ENCODE measurements at regions not wholly inside any gene's neighbourhood (a gene's known extent, or its start where the extent isn't known, plus 50 kb on each side); places are given as distances from the start of the nearest gene placed in this dataset.
"Not testable (repeated sequence)": the region's sequence is repeated elsewhere in the genome, so short reads cannot be mapped to it uniquely, and the experiment has no call there.

DNA sequence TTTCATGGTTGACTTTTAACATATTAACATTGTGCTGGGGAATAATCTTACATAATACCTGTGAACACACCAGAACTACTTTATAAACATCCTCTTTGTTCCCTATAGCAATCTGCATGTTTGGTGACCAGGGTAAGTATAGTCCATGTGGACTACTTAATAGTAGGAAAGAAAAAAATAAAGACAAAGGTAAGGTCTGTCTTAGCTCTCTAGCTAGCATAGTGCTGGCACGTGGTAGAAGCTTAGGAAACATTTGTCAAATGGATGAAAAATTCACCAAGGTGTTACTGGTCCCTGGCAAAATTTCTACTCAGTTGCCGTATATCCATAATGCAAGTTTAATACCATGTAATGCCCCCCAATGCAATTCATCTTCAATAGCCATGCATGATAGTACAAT is 78.6 kb upstream of the ABCA1 start:
- Histone ChIP-seq H3K4me3 (ENCODE audit: low read depth, low read length) (no peak overlapping the region), H3K27ac (no peak overlapping the region), H3K9me3 (ENCODE audit: severe bottlenecking) (no peaks in the 10 kb centered on the region), H3K27me3 (ENCODE audit: insufficient read depth, low read depth, severe bottlenecking) (no peaks in the 10 kb centered on the region), H3K36me3 (no peaks in the 10 kb centered on the region)
- no peak for DNase-seq
- TF ChIP-seq, protein P1, sequence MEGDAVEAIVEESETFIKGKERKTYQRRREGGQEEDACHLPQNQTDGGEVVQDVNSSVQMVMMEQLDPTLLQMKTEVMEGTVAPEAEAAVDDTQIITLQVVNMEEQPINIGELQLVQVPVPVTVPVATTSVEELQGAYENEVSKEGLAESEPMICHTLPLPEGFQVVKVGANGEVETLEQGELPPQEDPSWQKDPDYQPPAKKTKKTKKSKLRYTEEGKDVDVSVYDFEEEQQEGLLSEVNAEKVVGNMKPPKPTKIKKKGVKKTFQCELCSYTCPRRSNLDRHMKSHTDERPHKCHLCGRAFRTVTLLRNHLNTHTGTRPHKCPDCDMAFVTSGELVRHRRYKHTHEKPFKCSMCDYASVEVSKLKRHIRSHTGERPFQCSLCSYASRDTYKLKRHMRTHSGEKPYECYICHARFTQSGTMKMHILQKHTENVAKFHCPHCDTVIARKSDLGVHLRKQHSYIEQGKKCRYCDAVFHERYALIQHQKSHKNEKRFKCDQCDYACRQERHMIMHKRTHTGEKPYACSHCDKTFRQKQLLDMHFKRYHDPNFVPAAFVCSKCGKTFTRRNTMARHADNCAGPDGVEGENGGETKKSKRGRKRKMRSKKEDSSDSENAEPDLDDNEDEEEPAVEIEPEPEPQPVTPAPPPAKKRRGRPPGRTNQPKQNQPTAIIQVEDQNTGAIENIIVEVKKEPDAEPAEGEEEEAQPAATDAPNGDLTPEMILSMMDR (IDR thresholded peaks at IDR 0.05; ENCODE audit: low read depth, low read length), result no peak

DNA sequence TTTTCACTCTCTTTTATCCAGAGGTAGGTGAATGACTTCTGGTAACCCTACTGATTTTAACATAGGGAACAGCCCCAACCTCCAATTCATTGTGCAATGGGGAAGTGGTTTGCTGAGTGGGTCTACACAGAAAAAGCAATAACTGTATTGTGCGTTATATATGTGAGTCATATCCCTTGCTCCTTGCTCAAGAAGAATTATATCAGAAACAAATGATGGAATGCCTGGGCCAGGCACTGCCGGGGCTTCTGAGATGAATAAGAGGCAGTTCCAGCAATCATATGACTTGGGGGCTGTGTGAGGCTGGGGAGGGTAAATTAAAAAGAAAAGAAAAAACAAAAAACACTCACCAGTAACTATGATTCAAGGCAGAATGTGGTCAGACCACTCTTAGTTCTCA is 79.2 kb upstream of the ABCA1 start:
- no peak for DNase-seq
- Histone ChIP-seq H3K36me3 (no peaks in the 10 kb centered on the region), H3K4me3 (ENCODE audit: low read depth, low read length) (no peak overlapping the region), H3K9me3 (ENCODE audit: severe bottlenecking) (no peaks in the 10 kb centered on the region), H3K27ac (no peak overlapping the region), H3K27me3 (ENCODE audit: insufficient read depth, low read depth, severe bottlenecking) (no peaks in the 10 kb centered on the region)
- TF ChIP-seq, protein P1 (IDR thresholded peaks at IDR 0.05; ENCODE audit: low read depth, low read length), result no peak

DNA sequence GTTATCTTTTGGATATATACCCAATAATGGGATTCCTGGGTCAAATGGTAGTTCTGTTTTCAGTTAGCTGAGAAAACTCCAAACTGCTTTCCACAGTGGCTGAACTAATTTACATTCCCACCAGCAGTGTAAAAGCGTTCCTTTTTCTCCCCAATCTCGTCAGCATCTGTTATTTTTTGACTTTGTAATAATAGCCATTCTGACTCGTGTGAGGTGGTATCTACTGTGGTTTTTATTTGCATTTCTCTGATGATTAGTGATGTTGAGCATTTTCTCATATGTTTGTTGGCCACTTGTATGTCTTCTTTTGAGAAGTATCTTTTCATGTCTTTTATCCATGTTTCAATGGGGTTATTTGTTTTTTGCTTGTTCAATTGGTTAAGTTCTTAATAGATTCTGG is 82.1 kb upstream of the ABCA1 start:
- H3K36me3 ChIP-seq; H3K27me3 ChIP-seq (ENCODE audit: insufficient read depth, low read depth, severe bottlenecking); H3K9me3 ChIP-seq (ENCODE audit: severe bottlenecking); H3K27ac ChIP-seq; DNase-seq; H3K4me3 ChIP-seq (ENCODE audit: low read depth, low read length): not testable (repeated sequence)

DNA sequence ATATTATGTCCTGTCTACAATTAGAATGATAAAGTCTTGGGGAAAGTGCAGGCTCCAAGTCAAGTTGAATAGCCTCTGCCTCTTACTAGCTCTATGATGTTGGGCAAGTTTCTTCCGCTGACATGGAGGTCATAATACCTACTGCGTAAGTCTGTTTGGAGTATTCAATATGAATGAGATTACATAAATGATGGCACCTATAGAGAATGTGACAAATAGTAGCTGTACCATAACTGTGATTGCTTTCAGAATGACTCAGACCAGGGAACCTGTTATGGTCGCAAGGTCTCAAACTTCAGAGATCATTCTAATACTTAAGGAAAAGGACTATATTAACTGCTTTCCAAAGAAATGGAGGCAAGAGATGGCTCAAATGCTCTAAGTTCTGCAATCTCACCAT is 94.0 kb upstream of the ABCA1 start:
- Histone ChIP-seq H3K36me3 (no peaks in the 10 kb centered on the region), H3K27me3 (ENCODE audit: insufficient read depth, low read depth, severe bottlenecking) (no peaks in the 10 kb centered on the region), H3K27ac (no peak overlapping the region), H3K9me3 (ENCODE audit: severe bottlenecking) (no peaks in the 10 kb centered on the region), H3K4me3 (ENCODE audit: low read depth, low read length) (no peak overlapping the region)
- DNase-seq, result no peak
- TF ChIP-seq, protein P1 (IDR thresholded peaks at IDR 0.05; ENCODE audit: low read depth, low read length), result no peak

DNA sequence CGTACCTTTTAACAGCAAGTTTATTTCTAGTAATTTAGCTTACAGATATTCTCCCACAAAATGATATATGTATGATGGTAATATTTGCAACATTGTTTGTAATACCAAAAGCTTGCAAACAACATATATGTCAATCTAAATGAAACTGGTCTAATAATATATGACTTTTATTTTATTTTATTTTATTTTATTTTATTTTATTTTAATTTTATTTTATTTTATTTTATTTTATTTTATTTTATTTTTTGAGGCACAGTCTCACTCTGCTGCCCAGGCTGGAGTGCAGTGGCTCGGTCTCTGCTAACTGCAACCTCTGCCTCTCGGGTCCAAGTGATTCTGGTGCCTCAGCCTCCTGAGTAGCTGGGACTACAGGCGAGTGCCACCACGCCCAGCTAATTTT is 94.6 kb upstream of the ABCA1 start:
- H3K36me3 ChIP-seq; DNase-seq; H3K27me3 ChIP-seq (ENCODE audit: insufficient read depth, low read depth, severe bottlenecking); H3K4me3 ChIP-seq (ENCODE audit: low read depth, low read length); H3K9me3 ChIP-seq (ENCODE audit: severe bottlenecking); H3K27ac ChIP-seq: not testable (repeated sequence)

DNA sequence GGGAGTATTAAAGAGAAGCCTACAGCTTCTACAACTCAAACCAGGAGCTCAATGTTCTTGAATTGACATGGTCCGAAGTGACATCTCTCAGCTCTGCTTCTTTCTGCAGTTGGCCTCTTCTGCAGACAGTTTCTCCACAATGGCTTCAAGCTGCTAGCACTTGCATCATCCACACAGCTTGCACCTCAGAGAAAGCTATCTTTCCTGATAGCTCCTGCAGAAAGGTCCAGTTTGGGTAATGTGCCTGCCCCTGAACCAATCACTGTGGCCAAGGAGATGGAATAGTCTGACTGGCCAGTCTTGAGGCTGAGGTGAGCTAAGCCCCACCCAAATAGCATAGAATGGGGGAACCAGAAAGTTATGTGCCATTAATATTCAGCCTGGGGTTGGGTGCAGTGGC is 95.8 kb upstream of the ABCA1 start:
- TF ChIP-seq, protein P1 (IDR thresholded peaks at IDR 0.05; ENCODE audit: low read depth, low read length), result no peak
- Histone ChIP-seq H3K4me3 (ENCODE audit: low read depth, low read length) (no peak overlapping the region), H3K36me3 (no peaks in the 10 kb centered on the region), H3K27ac (no peak overlapping the region), H3K27me3 (ENCODE audit: insufficient read depth, low read depth, severe bottlenecking) (no peaks in the 10 kb centered on the region), H3K9me3 (ENCODE audit: severe bottlenecking) (no peaks in the 10 kb centered on the region)
- no peak for DNase-seq

DNA sequence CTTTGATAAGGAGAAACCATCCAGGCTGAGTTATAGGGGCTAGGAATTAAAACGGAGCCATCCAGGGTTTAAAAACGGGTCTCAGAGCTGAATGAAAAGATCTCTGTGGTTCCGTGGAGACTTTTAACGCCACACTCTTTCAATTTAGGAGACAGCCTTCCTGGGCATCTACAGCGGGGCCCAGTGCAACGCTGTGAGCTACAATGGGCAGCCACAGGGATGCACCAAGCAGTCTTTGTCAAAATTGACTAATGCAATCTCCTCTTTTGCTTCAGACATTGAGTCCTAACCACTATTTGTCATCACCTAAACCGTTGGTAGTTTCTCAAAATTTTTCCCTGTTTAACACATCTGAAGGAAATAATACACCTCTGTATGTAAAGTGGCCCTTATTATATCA is 96.6 kb upstream of the ABCA1 start:
- no peak for DNase-seq
- no peak overlapping the region for H3K4me3 ChIP-seq (ENCODE audit: low read depth, low read length)
- H3K27ac ChIP-seq, result no peak overlapping the region
- TF ChIP-seq, protein P1 (IDR thresholded peaks at IDR 0.05; ENCODE audit: low read depth, low read length), result no peak
- H3K9me3 ChIP-seq (ENCODE audit: severe bottlenecking), result no peaks in the 10 kb centered on the region
- no peaks in the 10 kb centered on the region for H3K27me3 ChIP-seq (ENCODE audit: insufficient read depth, low read depth, severe bottlenecking)
- no peaks in the 10 kb centered on the region for H3K36me3 ChIP-seq
